ENCODE measurements at regions not wholly inside any gene's neighbourhood (a gene's known extent, or its start where the extent isn't known, plus 50 kb on each side); places are given as distances from the start of the nearest gene placed in this dataset.

DNA sequence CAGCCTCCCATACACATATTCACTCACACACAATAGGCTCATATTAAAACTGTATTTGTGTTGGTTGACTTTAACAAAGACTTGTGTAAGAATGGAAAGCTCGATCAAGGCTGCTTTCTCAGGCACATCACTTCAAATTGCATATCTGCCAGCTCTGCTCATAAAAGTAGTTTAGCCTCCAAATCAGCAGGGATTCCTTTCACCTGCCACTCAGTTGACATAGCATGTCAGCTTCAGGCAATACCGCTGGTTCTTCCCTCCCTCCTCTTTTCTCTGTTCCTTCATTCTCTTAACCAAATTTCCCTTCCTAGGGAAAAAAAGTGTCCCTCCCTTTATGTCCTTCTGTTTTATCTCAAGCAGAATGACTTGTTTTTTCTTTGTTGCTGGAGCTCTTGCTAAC, 450.4 kb upstream of the LARGE1 start:
- POLR2A ChIA-PET, result no interaction called here
- DNase-seq (ENCODE audit: extremely low spot score), result no peak
- CTCF ChIA-PET, result interaction anchor here (1.1 kb wide), 1 partner anchor 20 kb away, joined by 3 read pairs; no protein-coding TSS in a partner anchor
- TF ChIP-seq CTCF (IDR thresholded peaks at IDR 0.05; ENCODE audit: control extremely low read depth, extremely low read depth, low read depth, missing control alignments), result no peak

DNA sequence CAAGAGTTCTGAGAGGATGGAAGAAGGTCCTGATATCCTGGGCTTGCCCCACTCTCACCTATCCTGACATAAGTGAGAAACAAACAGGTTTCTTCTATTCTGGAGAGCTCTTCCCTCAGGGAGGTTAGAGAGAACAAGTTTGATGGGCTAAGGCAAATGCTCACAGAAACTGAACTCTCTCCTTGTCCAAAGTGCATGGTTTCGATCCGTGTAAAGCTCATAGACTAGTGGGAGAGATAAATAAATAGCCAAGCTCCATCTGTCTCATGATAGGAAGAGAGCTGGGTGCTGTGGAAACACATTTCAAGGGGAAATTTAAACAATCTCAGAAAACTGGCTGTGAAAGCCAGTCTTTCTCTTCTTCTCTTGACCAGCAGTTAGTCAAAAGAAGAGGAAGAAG, 459.5 kb upstream of the LARGE1 start:
- POLR2A ChIA-PET, result no interaction called here
- no peak for TF ChIP-seq CTCF (IDR thresholded peaks at IDR 0.05; ENCODE audit: control extremely low read depth, extremely low read depth, low read depth, missing control alignments)
- no peak for DNase-seq (ENCODE audit: extremely low spot score)
- CTCF ChIA-PET, result no interaction called here

DNA sequence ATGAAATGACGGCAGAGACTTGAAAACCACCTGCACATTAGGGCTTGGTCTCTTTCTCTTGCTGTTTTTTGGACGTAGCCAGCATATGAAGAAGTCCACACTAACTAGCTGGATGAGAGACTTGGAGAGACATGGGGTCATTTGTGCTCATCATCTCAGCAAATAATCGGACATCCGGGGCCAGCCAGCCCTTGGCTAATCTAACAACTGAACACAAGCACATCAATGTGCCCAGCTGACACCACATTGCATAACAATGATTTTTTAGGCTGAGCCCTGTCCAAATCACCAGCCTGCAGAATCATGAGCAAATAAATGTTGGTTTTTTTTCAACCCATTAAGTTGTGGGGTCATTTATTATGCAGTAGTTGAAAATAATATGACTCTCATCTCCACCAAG, 460.3 kb upstream of the LARGE1 start:
- CTCF ChIA-PET, result no interaction called here
- POLR2A ChIA-PET, result no interaction called here
- DNase-seq (ENCODE audit: extremely low spot score), result no peak

DNA sequence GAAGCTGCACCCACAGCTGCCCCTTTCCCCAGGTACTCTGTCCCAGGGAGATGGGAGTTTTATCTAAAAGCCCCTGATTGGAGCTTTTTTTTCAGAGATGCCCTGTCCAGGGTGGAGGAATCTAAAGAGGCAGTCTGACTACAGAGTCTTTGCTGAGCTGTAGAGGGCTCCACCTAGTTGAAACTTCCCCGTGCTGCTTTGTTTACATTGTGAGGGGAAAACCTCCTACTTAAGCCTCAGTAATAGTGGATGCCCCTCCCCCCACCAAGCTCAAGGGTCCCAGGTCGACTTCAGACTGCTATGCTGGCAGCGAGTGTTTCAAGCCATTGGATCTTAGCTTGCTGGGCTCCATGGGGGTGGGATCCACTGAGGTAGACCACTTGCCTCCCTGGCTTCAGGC, 470.1 kb upstream of the LARGE1 start:
- TF ChIP-seq CTCF (IDR thresholded peaks at IDR 0.05; ENCODE audit: control extremely low read depth, extremely low read depth, low read depth, missing control alignments), result no peak
- DNase-seq (ENCODE audit: extremely low spot score), result no peak
- ChIA-PET CTCF (interaction anchor here (0.9 to 1.1 kb wide), 2 partner anchors 9 to 20 kb away, joined by 3 to 4 read pairs; no protein-coding TSS in a partner anchor), POLR2A (no interaction called here)

More for the DNA sequence above, 460.3 kb upstream of the LARGE1 start:
- TF ChIP-seq CTCF (IDR thresholded peaks at IDR 0.05; ENCODE audit: control extremely low read depth, extremely low read depth, low read depth, missing control alignments), result no peak

DNA sequence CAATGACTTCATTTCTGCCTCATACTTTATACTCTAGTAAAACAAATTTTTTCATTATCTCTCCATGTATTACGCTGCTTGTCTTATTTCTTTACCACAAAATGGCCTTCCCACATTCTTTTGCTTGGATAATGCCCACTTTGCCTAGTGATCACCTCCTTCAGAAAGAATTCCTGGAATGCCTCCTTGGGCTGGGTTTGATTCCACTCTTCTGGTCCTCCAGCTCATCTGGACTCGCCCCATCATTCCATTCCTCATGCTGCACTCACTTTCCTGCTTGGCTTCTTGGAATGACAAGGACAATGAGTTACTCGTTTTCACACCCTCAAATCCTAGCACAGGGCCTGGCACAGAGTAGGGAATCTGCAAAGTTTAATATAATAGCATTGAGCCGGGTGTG, 475.1 kb upstream of the LARGE1 start:
- TF ChIP-seq CTCF (IDR thresholded peaks at IDR 0.05; ENCODE audit: control extremely low read depth, extremely low read depth, low read depth, missing control alignments), result no peak
- POLR2A ChIA-PET, result no interaction called here
- no peak for DNase-seq (ENCODE audit: extremely low spot score)
- CTCF ChIA-PET, result no interaction called here

DNA sequence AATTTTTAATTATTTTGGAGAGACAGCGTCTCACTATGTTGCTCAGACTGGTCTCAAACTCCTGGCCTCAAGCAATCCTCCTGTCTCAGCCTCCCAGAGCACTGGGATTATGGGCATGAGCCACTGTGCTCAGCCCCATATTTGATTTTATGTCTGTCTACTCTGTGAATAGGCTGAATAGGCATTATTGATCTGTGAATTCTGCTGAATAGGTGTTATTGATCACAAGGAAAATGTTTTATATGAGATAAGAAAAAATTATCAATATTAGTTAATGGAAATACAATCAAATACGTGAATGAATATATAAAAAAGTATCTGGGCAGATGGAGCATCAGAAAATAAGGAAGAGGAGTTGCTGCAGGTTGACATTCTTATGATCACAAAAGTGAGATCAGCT, 483.4 kb upstream of the LARGE1 start:
- CTCF ChIA-PET, result interaction anchor here (2.4 kb wide), 1 partner anchor 10 kb away, joined by 5 read pairs; no protein-coding TSS in a partner anchor
- TF ChIP-seq CTCF (IDR thresholded peaks at IDR 0.05; ENCODE audit: control extremely low read depth, extremely low read depth, low read depth, missing control alignments), result no peak

DNA sequence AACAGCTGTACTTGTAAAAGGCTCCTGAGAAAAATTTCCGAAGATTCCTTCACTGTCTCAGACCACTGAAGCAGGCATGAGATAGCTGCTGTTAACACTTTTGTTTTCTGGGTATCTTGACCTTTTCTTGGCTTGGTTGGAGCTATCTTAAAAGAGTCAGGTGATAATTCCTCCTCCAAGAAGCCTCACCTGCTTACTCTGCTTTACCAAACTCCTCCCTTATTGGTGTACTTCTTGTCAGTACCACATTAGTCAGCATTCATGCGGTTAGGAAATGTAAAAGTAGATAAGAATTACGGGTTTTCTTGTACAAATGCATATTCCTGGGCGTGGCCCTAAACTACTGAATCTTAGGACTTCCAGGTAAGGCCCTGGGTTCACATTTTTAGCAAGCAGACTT, 489.8 kb upstream of the LARGE1 start:
- ChIA-PET POLR2A (no interaction called here), CTCF (no interaction called here)
- DNase-seq (ENCODE audit: extremely low spot score), result no peak
- TF ChIP-seq CTCF (IDR thresholded peaks at IDR 0.05; ENCODE audit: control extremely low read depth, extremely low read depth, low read depth, missing control alignments), result no peak

More for the DNA sequence above, 483.4 kb upstream of the LARGE1 start:
- POLR2A ChIA-PET, result no interaction called here
- DNase-seq (ENCODE audit: extremely low spot score), result no peak
